ENCODE measurements at regions not wholly inside any gene's neighbourhood (a gene's known extent, or its start where the extent isn't known, plus 50 kb on each side); places are given as distances from the start of the nearest gene placed in this dataset.

DNA sequence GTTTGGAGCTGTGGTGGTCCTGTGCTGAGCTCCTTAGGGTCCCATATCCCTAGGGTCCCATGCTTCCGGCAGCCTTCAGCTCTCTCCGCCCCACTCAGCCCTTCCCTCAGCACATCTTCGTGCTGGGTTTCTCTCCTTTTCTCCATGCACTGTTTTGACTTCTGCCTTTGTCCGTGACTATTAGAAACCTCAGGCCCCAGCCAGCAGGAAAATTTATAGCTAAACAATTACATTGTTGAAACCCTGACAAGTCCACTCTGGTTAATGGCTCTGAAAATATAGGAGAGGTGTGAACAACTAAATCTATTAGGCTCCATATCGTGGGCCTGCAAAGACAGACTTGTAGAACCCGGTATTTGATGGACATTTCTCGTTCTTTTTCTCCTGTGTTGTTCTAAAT lies 523.7 kb downstream of the CCDC171 start:
- DNase-seq = no peak
- no peaks in the 10 kb centered on the region for H3F3A ChIP-seq (ENCODE audit: insufficient read depth, low read depth)
- intact Hi-C loops (cut with micrococcal nuclease; ENCODE audit: unreplicated experiment) = no loop called here
- H3K9me2 ChIP-seq (ENCODE audit: insufficient read depth) = no peaks in the 10 kb centered on the region
- H4K20me1 ChIP-seq (ENCODE audit: insufficient read depth) = no peaks in the 10 kb centered on the region
- H3K4me3 ChIP-seq = no peak overlapping the region
- no peaks in the 10 kb centered on the region for H3K4me1 ChIP-seq (replicated peaks; ENCODE audit: insufficient read depth)
- BruUV-seq (replicated peaks) = no TSS peak
- H3K36me3 ChIP-seq (ENCODE audit: low read depth) = no peaks in the 10 kb centered on the region
- H3K27ac ChIP-seq = no peak overlapping the region
- H3K9me3 ChIP-seq (ENCODE audit: insufficient read depth, low read depth) = no peaks in the 10 kb centered on the region
- no peaks in the 10 kb centered on the region for H3K27me3 ChIP-seq (ENCODE audit: insufficient read depth, low read depth)
- no peak for TF ChIP-seq EZH2 (IDR thresholded peaks at IDR 0.05; ENCODE audit: low read depth)
- TF ChIP-seq, protein P1, sequence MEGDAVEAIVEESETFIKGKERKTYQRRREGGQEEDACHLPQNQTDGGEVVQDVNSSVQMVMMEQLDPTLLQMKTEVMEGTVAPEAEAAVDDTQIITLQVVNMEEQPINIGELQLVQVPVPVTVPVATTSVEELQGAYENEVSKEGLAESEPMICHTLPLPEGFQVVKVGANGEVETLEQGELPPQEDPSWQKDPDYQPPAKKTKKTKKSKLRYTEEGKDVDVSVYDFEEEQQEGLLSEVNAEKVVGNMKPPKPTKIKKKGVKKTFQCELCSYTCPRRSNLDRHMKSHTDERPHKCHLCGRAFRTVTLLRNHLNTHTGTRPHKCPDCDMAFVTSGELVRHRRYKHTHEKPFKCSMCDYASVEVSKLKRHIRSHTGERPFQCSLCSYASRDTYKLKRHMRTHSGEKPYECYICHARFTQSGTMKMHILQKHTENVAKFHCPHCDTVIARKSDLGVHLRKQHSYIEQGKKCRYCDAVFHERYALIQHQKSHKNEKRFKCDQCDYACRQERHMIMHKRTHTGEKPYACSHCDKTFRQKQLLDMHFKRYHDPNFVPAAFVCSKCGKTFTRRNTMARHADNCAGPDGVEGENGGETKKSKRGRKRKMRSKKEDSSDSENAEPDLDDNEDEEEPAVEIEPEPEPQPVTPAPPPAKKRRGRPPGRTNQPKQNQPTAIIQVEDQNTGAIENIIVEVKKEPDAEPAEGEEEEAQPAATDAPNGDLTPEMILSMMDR (conservative IDR thresholded peaks at IDR 0.05) = no peak
- ChIA-PET CTCF (no interaction called here), POLR2A (ENCODE audit: unreplicated experiment) (no interaction called here)
- no peaks in the 10 kb centered on the region for H3K79me2 ChIP-seq (ENCODE audit: low read depth)
- no peak overlapping the region for H3K4me2 ChIP-seq
- H2AFZ ChIP-seq = no peak overlapping the region

- no peaks in the 10 kb centered on the region for H3K79me2 ChIP-seq (ENCODE audit: low read depth)
- no peaks in the 10 kb centered on the region for H3K9me3 ChIP-seq (ENCODE audit: insufficient read depth, low read depth)
- no peaks in the 10 kb centered on the region for H3F3A ChIP-seq (ENCODE audit: insufficient read depth, low read depth)
- intact Hi-C loops (cut with micrococcal nuclease; ENCODE audit: unreplicated experiment) = no loop called here
- BruUV-seq (replicated peaks) = no TSS peak
- H2AFZ ChIP-seq = no peak overlapping the region
- H3K27ac ChIP-seq = no peak overlapping the region
- H3K4me3 ChIP-seq = no peak overlapping the region
- no peaks in the 10 kb centered on the region for H3K4me1 ChIP-seq (replicated peaks; ENCODE audit: insufficient read depth)
- no peaks in the 10 kb centered on the region for H4K20me1 ChIP-seq (ENCODE audit: insufficient read depth)
- no peak overlapping the region for H3K4me2 ChIP-seq
- H3K9me2 ChIP-seq (ENCODE audit: insufficient read depth) = no peaks in the 10 kb centered on the region
- H3K27me3 ChIP-seq (ENCODE audit: insufficient read depth, low read depth) = no peaks in the 10 kb centered on the region
- no peaks in the 10 kb centered on the region for H3K36me3 ChIP-seq (ENCODE audit: low read depth)
- ChIA-PET POLR2A (ENCODE audit: unreplicated experiment) (no interaction called here), CTCF (no interaction called here)
- TF ChIP-seq, protein P1 (conservative IDR thresholded peaks at IDR 0.05) = no peak
- no peak for TF ChIP-seq EZH2 (IDR thresholded peaks at IDR 0.05; ENCODE audit: low read depth)
- DNase-seq = no peak
These were observed 530.0 kb downstream of the CCDC171 start for GRCh38 chr9:16082796-16083195.

- H3K9me3 ChIP-seq (ENCODE audit: insufficient read depth, low read depth) = no peaks in the 10 kb centered on the region
- H3K4me1 ChIP-seq (replicated peaks; ENCODE audit: insufficient read depth) = no peaks in the 10 kb centered on the region
- no peak for DNase-seq
- no TSS peak for BruUV-seq (replicated peaks)
- TF ChIP-seq, protein P1 (conservative IDR thresholded peaks at IDR 0.05) = no peak
- no peak for TF ChIP-seq EZH2 (IDR thresholded peaks at IDR 0.05; ENCODE audit: low read depth)
- H3F3A ChIP-seq (ENCODE audit: insufficient read depth, low read depth) = no peaks in the 10 kb centered on the region
- no peaks in the 10 kb centered on the region for H3K27me3 ChIP-seq (ENCODE audit: insufficient read depth, low read depth)
- H3K27ac ChIP-seq = no peak overlapping the region
- H4K20me1 ChIP-seq (ENCODE audit: insufficient read depth) = no peaks in the 10 kb centered on the region
- no peaks in the 10 kb centered on the region for H3K79me2 ChIP-seq (ENCODE audit: low read depth)
- CTCF ChIA-PET = no interaction called here
- POLR2A ChIA-PET (ENCODE audit: unreplicated experiment) = no interaction called here
- H3K36me3 ChIP-seq (ENCODE audit: low read depth) = no peaks in the 10 kb centered on the region
- H3K4me3 ChIP-seq = no peak overlapping the region
- H3K9me2 ChIP-seq (ENCODE audit: insufficient read depth) = no peaks in the 10 kb centered on the region
- intact Hi-C loops (cut with micrococcal nuclease; ENCODE audit: unreplicated experiment) = no loop called here
- H3K4me2 ChIP-seq = no peak overlapping the region
- no peak overlapping the region for H2AFZ ChIP-seq
These were observed 532.4 kb downstream of the CCDC171 start for GRCh38 chr9:16085167-16085726.
